ENCODE measurements at regions not wholly inside any gene's neighbourhood (a gene's known extent, or its start where the extent isn't known, plus 50 kb on each side); places are given as distances from the start of the nearest gene placed in this dataset.

DNA sequence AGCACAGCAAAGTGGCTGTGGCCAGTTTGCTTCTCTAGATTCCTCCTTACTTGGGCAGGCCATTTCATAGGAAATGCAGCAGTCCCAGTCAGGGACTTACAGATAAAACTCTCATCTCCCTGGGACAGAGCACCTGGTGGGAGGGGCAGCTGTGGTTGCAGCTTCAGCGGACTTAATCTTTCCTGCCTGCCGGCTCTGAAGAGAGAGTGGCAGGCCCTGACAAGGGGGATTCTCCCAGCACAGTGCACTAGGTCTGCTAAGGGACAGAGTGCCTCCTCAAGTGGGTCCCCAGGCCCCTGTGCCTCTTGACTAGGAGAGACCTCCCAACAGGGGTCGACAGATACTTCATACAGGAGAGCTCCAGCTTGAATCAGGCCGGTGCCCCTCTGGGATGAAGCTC is 1649.1 kb downstream of the LRRC4C start:
- Mint-ChIP-seq H3K27me3 (ENCODE audit: low read depth) (no peaks in the 10 kb centered on the region), H3K4me3 (no peak overlapping the region), H3K4me1 (no peaks in the 10 kb centered on the region), H3K27ac (no peak overlapping the region), H3K36me3 (ENCODE audit: low read depth) (peaks cover 14% of the 10 kb centered on the region), H3K9me3 (peaks cover 42% of the 10 kb centered on the region)
- TF ChIP-seq, protein P1, sequence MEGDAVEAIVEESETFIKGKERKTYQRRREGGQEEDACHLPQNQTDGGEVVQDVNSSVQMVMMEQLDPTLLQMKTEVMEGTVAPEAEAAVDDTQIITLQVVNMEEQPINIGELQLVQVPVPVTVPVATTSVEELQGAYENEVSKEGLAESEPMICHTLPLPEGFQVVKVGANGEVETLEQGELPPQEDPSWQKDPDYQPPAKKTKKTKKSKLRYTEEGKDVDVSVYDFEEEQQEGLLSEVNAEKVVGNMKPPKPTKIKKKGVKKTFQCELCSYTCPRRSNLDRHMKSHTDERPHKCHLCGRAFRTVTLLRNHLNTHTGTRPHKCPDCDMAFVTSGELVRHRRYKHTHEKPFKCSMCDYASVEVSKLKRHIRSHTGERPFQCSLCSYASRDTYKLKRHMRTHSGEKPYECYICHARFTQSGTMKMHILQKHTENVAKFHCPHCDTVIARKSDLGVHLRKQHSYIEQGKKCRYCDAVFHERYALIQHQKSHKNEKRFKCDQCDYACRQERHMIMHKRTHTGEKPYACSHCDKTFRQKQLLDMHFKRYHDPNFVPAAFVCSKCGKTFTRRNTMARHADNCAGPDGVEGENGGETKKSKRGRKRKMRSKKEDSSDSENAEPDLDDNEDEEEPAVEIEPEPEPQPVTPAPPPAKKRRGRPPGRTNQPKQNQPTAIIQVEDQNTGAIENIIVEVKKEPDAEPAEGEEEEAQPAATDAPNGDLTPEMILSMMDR (IDR thresholded peaks at IDR 0.05; ENCODE audit: unreplicated experiment in 3 of 3): no peak

DNA sequence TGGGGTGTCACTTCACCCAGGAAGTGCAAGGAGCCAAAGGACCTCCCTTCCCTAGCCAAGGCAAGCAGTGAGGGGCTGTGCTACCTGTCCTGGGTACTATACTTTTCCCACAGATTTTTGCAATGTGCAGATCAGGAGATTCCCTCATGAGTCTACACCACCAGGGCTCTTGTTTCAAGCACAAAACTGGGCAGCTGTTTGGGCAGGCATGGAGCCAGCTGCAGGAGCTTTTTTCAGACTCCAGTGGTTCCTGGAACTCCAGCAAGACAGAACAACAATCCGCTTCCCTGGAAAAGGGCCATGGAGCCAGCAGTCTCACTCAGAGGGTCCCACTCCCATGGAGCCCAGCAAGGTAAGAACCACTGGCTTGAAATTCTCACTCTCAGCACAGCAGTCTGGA is 1649.6 kb downstream of the LRRC4C start:
- Mint-ChIP-seq H3K4me3 (no peak overlapping the region), H3K27me3 (ENCODE audit: low read depth) (no peaks in the 10 kb centered on the region), H3K36me3 (ENCODE audit: low read depth) (peaks cover 10% of the 10 kb centered on the region), H3K9me3 (peaks cover 37% of the 10 kb centered on the region), H3K4me1 (no peaks in the 10 kb centered on the region), H3K27ac (no peak overlapping the region)
- TF ChIP-seq, protein P1 (IDR thresholded peaks at IDR 0.05; ENCODE audit: unreplicated experiment in 3 of 3): no peak

DNA sequence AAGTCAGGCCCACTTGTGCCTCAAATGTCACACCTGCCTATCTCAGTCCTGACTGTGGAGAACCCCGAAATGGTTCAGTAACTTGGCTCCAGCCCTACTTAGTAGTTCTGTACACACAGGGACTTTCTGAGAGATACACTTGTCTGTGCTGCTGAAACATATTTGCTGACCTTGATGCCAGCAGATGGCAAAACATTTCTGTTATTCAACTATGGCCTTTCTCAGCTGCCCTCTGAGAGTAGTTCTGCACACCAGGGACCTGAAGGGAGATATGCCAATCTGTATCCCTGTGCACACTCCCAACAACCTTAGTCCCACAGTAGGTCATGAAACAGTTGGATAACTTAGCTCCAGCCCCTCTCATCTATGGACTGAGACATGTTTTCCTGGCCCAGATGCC is 1651.5 kb downstream of the LRRC4C start:
- Mint-ChIP-seq H3K27me3 (ENCODE audit: low read depth) (no peaks in the 10 kb centered on the region), H3K4me3 (no peak overlapping the region)

DNA sequence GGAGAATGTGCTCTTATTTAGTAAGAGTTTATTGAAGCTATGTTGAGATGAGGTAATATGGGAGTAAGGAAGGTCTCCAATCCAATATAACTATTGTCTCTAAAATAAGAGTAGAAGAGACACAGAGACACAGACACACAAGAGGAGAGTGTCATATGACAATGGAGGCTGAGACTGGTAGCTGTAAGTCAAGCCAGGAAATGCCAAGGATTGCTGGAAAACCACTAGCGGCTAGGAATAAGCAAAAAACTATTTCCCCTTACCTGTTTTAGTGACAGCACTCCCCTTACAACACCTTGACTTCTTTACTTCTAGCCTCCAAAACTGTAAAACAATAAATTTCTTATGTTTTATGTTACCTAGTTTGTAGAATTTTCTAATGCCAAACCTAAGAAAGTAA is 1652.8 kb downstream of the LRRC4C start:
- peaks cover 12% of the 10 kb centered on the region for H3K9me3 Mint-ChIP-seq
- H3K4me1 Mint-ChIP-seq: no peaks in the 10 kb centered on the region
- no peaks in the 10 kb centered on the region for H3K27me3 Mint-ChIP-seq (ENCODE audit: low read depth)
- TF ChIP-seq, protein P1 (IDR thresholded peaks at IDR 0.05; ENCODE audit: unreplicated experiment in 3 of 3): no peak
- H3K36me3 Mint-ChIP-seq (ENCODE audit: low read depth): no peaks in the 10 kb centered on the region
- no peak overlapping the region for H3K27ac Mint-ChIP-seq
- H3K4me3 Mint-ChIP-seq: no peak overlapping the region

More for the DNA sequence above, 1651.5 kb downstream of the LRRC4C start:
- H3K9me3 Mint-ChIP-seq: peaks cover 23% of the 10 kb centered on the region
- TF ChIP-seq, protein P1 (IDR thresholded peaks at IDR 0.05; ENCODE audit: unreplicated experiment in 3 of 3): no peak
- no peak overlapping the region for H3K27ac Mint-ChIP-seq
- peaks cover 10% of the 10 kb centered on the region for H3K36me3 Mint-ChIP-seq (ENCODE audit: low read depth)
- H3K4me1 Mint-ChIP-seq: no peaks in the 10 kb centered on the region

DNA sequence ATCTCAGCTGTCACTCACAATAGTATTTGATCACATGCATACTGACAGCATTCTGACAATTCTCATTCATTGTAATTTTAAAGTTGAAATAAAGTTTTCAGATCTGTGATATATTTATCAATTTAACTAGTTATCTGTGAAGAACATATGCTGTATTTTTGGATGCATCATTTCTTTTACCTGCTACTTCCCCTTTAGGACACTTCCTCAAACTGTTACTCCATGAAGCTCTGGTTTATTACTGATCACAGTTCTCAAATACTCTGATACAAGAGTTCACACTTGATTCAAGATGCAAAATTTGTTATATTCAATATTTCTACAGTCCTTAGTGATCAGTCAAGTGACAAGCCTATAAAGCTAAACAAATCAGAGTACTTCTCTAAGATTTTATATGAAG is 1655.2 kb downstream of the LRRC4C start:
- TF ChIP-seq, protein P1 (IDR thresholded peaks at IDR 0.05; ENCODE audit: unreplicated experiment in 3 of 3): no peak
- H3K4me3 Mint-ChIP-seq: no peak overlapping the region
- no peaks in the 10 kb centered on the region for H3K36me3 Mint-ChIP-seq (ENCODE audit: low read depth)
- peaks cover 7% of the 10 kb centered on the region for H3K9me3 Mint-ChIP-seq
- no peaks in the 10 kb centered on the region for H3K27me3 Mint-ChIP-seq (ENCODE audit: low read depth)
- no peaks in the 10 kb centered on the region for H3K4me1 Mint-ChIP-seq
- H3K27ac Mint-ChIP-seq: no peak overlapping the region

DNA sequence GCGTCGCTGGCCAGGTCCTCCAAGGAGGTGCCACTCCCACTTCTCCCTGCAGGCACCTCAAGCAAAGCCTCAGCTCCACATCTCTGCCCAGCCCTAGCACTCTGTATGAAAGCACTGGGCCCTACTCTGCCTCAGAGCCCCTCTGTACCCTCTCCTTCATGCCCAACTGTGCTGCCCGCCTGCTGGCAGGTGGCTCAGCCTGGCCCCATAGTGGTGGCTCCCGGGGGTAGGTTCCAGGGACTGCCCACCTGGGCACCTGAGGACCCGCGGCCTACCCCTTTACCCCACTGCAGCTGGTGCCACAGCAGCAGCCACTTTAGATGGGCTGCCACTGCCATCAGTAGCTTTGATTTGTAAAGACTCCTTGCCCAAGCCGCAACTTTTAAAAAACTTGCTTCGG is 1672.8 kb downstream of the LRRC4C start:
- no peaks in the 10 kb centered on the region for H3K9me3 Mint-ChIP-seq
- TF ChIP-seq, protein P1 (IDR thresholded peaks at IDR 0.05; ENCODE audit: unreplicated experiment in 3 of 3): no peak
- no peaks in the 10 kb centered on the region for H3K27me3 Mint-ChIP-seq (ENCODE audit: low read depth)
- H3K4me1 Mint-ChIP-seq: no peaks in the 10 kb centered on the region
- H3K36me3 Mint-ChIP-seq (ENCODE audit: low read depth): no peaks in the 10 kb centered on the region
- no peak overlapping the region for H3K4me3 Mint-ChIP-seq
- no peak overlapping the region for H3K27ac Mint-ChIP-seq
